ENCODE measurements at regions not wholly inside any gene's neighbourhood (a gene's known extent, or its start where the extent isn't known, plus 50 kb on each side); places are given as distances from the start of the nearest gene placed in this dataset.

- no peak for TF ChIP-seq TAF1 (IDR thresholded peaks at IDR 0.05; ENCODE audit: borderline replicate concordance, insufficient read depth, low read length)
- TF ChIP-seq REST (IDR thresholded peaks at IDR 0.05; ENCODE audit: insufficient read depth in 1 of 2, low read depth in 2 of 2, low read length in 2 of 2) = no peak
- no peak for TF ChIP-seq FOXP2 (optimal IDR thresholded peaks at IDR 0.05; ENCODE audit: borderline replicate concordance, extremely low read depth, extremely low read length, insufficient read depth)
Measured at GRCh38 chr1:59055908-59056719, 240.8 kb upstream of the FGGY start.

GRCh38 chr1:59057211-59057694 is 239.6 kb upstream of the FGGY start:
- TF ChIP-seq FOXP2 (optimal IDR thresholded peaks at IDR 0.05; ENCODE audit: borderline replicate concordance, extremely low read depth, extremely low read length, insufficient read depth) = peak; percentile 94
- TF ChIP-seq REST (IDR thresholded peaks at IDR 0.05; ENCODE audit: insufficient read depth in 1 of 2, low read depth in 2 of 2, low read length in 2 of 2) = no peak

GRCh38 chr1:59057796-59058195 is 239.1 kb upstream of the FGGY start:
- TF ChIP-seq REST (IDR thresholded peaks at IDR 0.05; ENCODE audit: insufficient read depth in 1 of 2, low read depth in 2 of 2, low read length in 2 of 2) (no peak), TAF1 (IDR thresholded peaks at IDR 0.05; ENCODE audit: borderline replicate concordance, insufficient read depth, low read length) (no peak), POLR2AphosphoS5 (IDR thresholded peaks at IDR 0.05; ENCODE audit: low read depth, low read length) (no peak), FOXP2 (optimal IDR thresholded peaks at IDR 0.05; ENCODE audit: borderline replicate concordance, extremely low read depth, extremely low read length, insufficient read depth) (no peak), SIN3A (IDR thresholded peaks at IDR 0.05; ENCODE audit: borderline replicate concordance, insufficient read depth, low read length) (no peak)

GRCh38 chr1:59058665-59059439 is 238.0 kb upstream of the FGGY start:
- TF ChIP-seq POLR2AphosphoS5 (IDR thresholded peaks at IDR 0.05; ENCODE audit: low read depth, low read length) (no peak), TAF1 (IDR thresholded peaks at IDR 0.05; ENCODE audit: borderline replicate concordance, insufficient read depth, low read length) (no peak), SIN3A (IDR thresholded peaks at IDR 0.05; ENCODE audit: borderline replicate concordance, insufficient read depth, low read length) (no peak), FOXP2 (optimal IDR thresholded peaks at IDR 0.05; ENCODE audit: borderline replicate concordance, extremely low read depth, extremely low read length, insufficient read depth) (no peak), REST (IDR thresholded peaks at IDR 0.05; ENCODE audit: insufficient read depth in 1 of 2, low read depth in 2 of 2, low read length in 2 of 2) (no peak)

All from PFSK-1 (cell line).